A549 (cell line): ENCODE measurements at regions not wholly inside any gene's neighbourhood (a gene's known extent, or its start where the extent isn't known, plus 50 kb on each side); places are given as distances from the start of the nearest gene placed in this dataset.

Source experiments
- ATAC-seq, 2 experiments: fragments of 200-7000 bp in 1 of 2; fragments of >200 bp in 1 of 2; cut with Nextera tagmentation in 1 of 2; cut with Tn5 transposase in 1 of 2; 3 replicates each; pipeline versions ENCODE4 v1.8.0 to v1.9.1; 2018 to 2020; ENCODE audit warnings: mild to moderate bottlenecking in 1 of 2, moderate library complexity in 1 of 2
- CTCF ChIA-PET: fragments of 300-600 bp; sonication (Branson Sonifier 250); formaldehyde crosslinking; extraction: SDS; loops from one replicate; lab custom pipeline; 2021; ENCODE audit warnings: antibody characterized with exemption, inconsistent platforms; lab: Yijun Ruan, JAX
- POLR2A ChIA-PET: fragments of 350-600 bp; formaldehyde crosslinking; extraction: SDS; loops from one replicate; lab custom pipeline; 2021; ENCODE audit warnings: antibody characterized with exemption, inconsistent platforms; lab: Yijun Ruan, JAX
- DNase-seq, 2 experiments: peaks; one replicate each; pipeline versions ENCODE4 v3.0.0 to v3.0.0-alpha.2; 2011 to 2016; ENCODE audit warnings: low read depth in 1 of 2, low spot score in 1 of 2
- FAIRE-seq: peaks from 2 replicates; lab custom pipeline; 2011; peaks lifted over from hg19 to GRCh38; lab: Jason Lieb, UNC
- H3K27ac ChIP-seq, 2 experiments: fragments of >200 bp; sonication (Bioruptor Twin); formaldehyde crosslinking; 3 replicates each; pipeline ENCODE4 v1.5.1; 2016 to 2017
- H3K4me1 ChIP-seq: fragments of >200 bp; sonication (Bioruptor Twin); formaldehyde crosslinking; 3 replicates; pipeline ENCODE4 v1.6.1; 2016
- H3K4me2 ChIP-seq: fragments of >200 bp; sonication (Bioruptor Twin); formaldehyde crosslinking; 3 replicates; pipeline ENCODE4 v1.6.1; 2016
- H3K4me3 ChIP-seq: fragments of >200 bp; sonication (Bioruptor Twin); formaldehyde crosslinking; 3 replicates; pipeline ENCODE4 v1.5.1; 2016
- H3K9me3 ChIP-seq: fragments of >200 bp; sonication (Bioruptor Twin); formaldehyde crosslinking; 3 replicates; pipeline ENCODE4 v1.6.1; 2016
- CBX2 ChIP-seq: fragments of 200-600 bp; sonication (generic); IDR thresholded peaks from 2 replicates; pipeline ENCODE4 v1.6.1; 2016; ENCODE audit warnings: low read depth, mild to moderate bottlenecking, borderline replicate concordance
- CHD2 ChIP-seq: fragments of 150-350 bp; IDR thresholded peaks from 2 replicates; pipeline ENCODE4 v1.6.1; 2014; ENCODE audit warnings: low read length; ENCODE audit not compliant: partially characterized antibody
- EP300 ChIP-seq, 2 experiments: fragments of >200 bp; sonication (Bioruptor Twin); formaldehyde crosslinking; IDR thresholded peaks; 2 replicates in 1 of 2; 3 replicates in 1 of 2; pipeline ENCODE4 v1.6.1; 2016 to 2017
- ESRRA ChIP-seq: fragments of 150-350 bp; IDR thresholded peaks from 2 replicates; pipeline ENCODE4 v1.6.1; 2014; ENCODE audit warnings: mild to moderate bottlenecking, low read length, borderline replicate concordance
- HDAC2 ChIP-seq: fragments of 200-600 bp; sonication (generic); IDR thresholded peaks from 2 replicates; pipeline ENCODE4 v1.6.1; 2016
- HMGXB4 ChIP-seq: fragments of 250-450 bp; sonication (Bioruptor Pico); IDR thresholded peaks from 2 replicates; pipeline ENCODE4 v1.5.0; 2021; ENCODE audit warnings: mild to moderate bottlenecking, moderate library complexity, borderline replicate concordance
- HOXB13 ChIP-seq: fragments of 250-450 bp; sonication (Bioruptor Pico); IDR thresholded peaks from 2 replicates; pipeline ENCODE4 v1.5.0; 2020; ENCODE audit warnings: low read depth, mild to moderate bottlenecking, moderate library complexity
- JUN ChIP-seq, 2 experiments: fragments of >200 bp; sonication (Bioruptor Twin); formaldehyde crosslinking; IDR thresholded peaks; 2 replicates in 1 of 2; 3 replicates in 1 of 2; pipeline ENCODE4 v1.6.1; 2016 to 2017
- MAFK ChIP-seq: fragments of 450-650 bp; IDR thresholded peaks from 2 replicates; pipeline ENCODE4 v1.6.1; 2014; ENCODE audit not compliant: partially characterized antibody
- MAX ChIP-seq: IDR thresholded peaks from 2 replicates; pipeline ENCODE4 v1.6.1; 2012
- MYC ChIP-seq: IDR thresholded peaks from 2 replicates; pipeline ENCODE4 v1.6.1; 2012; ENCODE audit warnings: mild to moderate bottlenecking, inconsistent platforms, low read length, improper control_type of control experiment, borderline replicate concordance
- NPAS2 ChIP-seq: fragments of 250-450 bp; sonication (Bioruptor Pico); IDR thresholded peaks from 2 replicates; pipeline ENCODE4 v1.8.0; 2022; ENCODE audit warnings: mild to moderate bottlenecking, moderate library complexity, borderline replicate concordance
- PHF8 ChIP-seq: fragments of 200-600 bp; sonication (generic); IDR thresholded peaks from 2 replicates; pipeline ENCODE4 v1.6.1; 2016; ENCODE audit warnings: low read depth, mild to moderate bottlenecking, antibody characterized with exemption, moderate library complexity, borderline replicate concordance
- POLR2A ChIP-seq: IDR thresholded peaks from 2 replicates; pipeline ENCODE4 v1.6.1; 2012; ENCODE audit warnings: mild to moderate bottlenecking, low read length
- REST ChIP-seq: fragments of 200-600 bp; sonication (generic); IDR thresholded peaks from 2 replicates; pipeline ENCODE4 v1.6.1; 2016; ENCODE audit warnings: antibody characterized with exemption, mild to moderate bottlenecking, moderate library complexity
- RFX5 ChIP-seq: fragments of 450-650 bp; IDR thresholded peaks from 2 replicates; pipeline ENCODE4 v1.7.1; 2014; ENCODE audit warnings: antibody characterized with exemption, mild to moderate bottlenecking, moderate library complexity
- RNF2 ChIP-seq: fragments of 200-600 bp; sonication (generic); IDR thresholded peaks from 2 replicates; pipeline ENCODE4 v1.6.1; 2016; ENCODE audit warnings: low read depth, mild to moderate bottlenecking, antibody characterized with exemption, moderate library complexity, borderline replicate concordance
- TFCP2L1 ChIP-seq: fragments of 250-450 bp; sonication (Bioruptor Pico); IDR thresholded peaks from 2 replicates; pipeline ENCODE4 v1.5.0; 2021; ENCODE audit warnings: mild to moderate bottlenecking
- USF2 ChIP-seq: fragments of 450-650 bp; IDR thresholded peaks from 2 replicates; pipeline ENCODE4 v1.6.1; 2014; ENCODE audit warnings: antibody characterized with exemption
- ZC3H11A ChIP-seq: fragments of 450-650 bp; IDR thresholded peaks from 2 replicates; pipeline ENCODE4 v1.6.1; 2014; ENCODE audit warnings: antibody characterized with exemption, mild to moderate bottlenecking
- WGBS: methylation state at CpG from one replicate; pipeline ENCODE4 v1.1.6; 2017; ENCODE audit errors: missing lambda C conversion rate; 5-methylcytosine and 5-hydroxymethylcytosine counted together
- TF ChIP-seq, protein P1 (sequence below): fragments of >200 bp; sonication (Bioruptor Twin); formaldehyde crosslinking; IDR thresholded peaks from 3 replicates; pipeline ENCODE4 v1.5.1; 2016
- TF ChIP-seq, protein P2 (sequence below): fragments of 150-350 bp; IDR thresholded peaks from 2 replicates; pipeline ENCODE4 v1.6.1; 2014; ENCODE audit warnings: low read depth, mild to moderate bottlenecking, low read length
- TF ChIP-seq, protein P3 (sequence below): fragments of 250-450 bp; sonication (Bioruptor Pico); IDR thresholded peaks from 2 replicates; pipeline ENCODE4 v1.5.0; 2020; ENCODE audit warnings: low read depth, mild to moderate bottlenecking, moderate library complexity

DNA sequence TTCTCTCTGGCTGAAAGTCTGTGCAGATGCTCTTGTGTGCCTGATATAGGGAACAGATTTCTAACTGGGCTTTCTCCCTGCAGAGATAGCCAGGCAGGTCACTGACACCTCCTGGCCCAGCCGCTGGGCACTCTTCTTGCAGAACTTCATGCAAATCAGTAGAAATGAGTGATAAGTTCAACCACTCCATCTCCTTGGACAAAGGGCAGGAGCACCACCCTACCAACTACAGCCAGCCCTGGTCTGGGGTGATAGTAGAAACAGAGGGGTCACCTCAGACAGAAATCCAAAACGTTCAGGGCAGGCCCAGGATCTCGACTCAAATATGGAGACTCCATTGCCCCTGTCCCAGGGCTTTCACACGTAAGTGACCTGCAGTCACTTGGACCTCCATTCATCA is 917.8 kb upstream of the ZNF722 start (continued):
- TF ChIP-seq RFX5 (no peak), CBX2 (no peak), EP300 (IDR thresholded peaks at IDR 0.05) (no peak), NPAS2 (CRISPR knock-in tag) (no peak), ZC3H11A (no peak), HDAC2 (no peak), USF2 (no peak)

- Histone ChIP-seq H3K9me3 (peaks cover 39% of the 10 kb centered on the region), H3K4me1 (no peaks in the 10 kb centered on the region), H3K27ac (no peak overlapping the region), H3K4me3 (no peak overlapping the region), H3K4me2 (no peak overlapping the region)
- WGBS, result 2% methylated on average over 3 of the region's 3 CpGs
- POLR2A ChIA-PET, result no interaction called here
- no peak for ATAC-seq
- CTCF ChIA-PET, result interaction anchor here (0.6 kb wide), 1 partner anchor 10 kb away, joined by 3 read pairs; no protein-coding TSS in a partner anchor
- FAIRE-seq, result no peak
- TF ChIP-seq HOXB13 (no peak), POLR2A (no peak), MYC (no peak), CHD2 (no peak), NPAS2 (CRISPR knock-in tag) (no peak), JUN (IDR thresholded peaks at IDR 0.05) (no peak), HDAC2 (no peak), MAFK (no peak), MAX (no peak), RNF2 (no peak), HMGXB4 (CRISPR knock-in tag) (no peak), ESRRA (no peak), TFCP2L1 (CRISPR knock-in tag) (no peak), REST (no peak), PHF8 (no peak)
- TF ChIP-seq, protein P1, sequence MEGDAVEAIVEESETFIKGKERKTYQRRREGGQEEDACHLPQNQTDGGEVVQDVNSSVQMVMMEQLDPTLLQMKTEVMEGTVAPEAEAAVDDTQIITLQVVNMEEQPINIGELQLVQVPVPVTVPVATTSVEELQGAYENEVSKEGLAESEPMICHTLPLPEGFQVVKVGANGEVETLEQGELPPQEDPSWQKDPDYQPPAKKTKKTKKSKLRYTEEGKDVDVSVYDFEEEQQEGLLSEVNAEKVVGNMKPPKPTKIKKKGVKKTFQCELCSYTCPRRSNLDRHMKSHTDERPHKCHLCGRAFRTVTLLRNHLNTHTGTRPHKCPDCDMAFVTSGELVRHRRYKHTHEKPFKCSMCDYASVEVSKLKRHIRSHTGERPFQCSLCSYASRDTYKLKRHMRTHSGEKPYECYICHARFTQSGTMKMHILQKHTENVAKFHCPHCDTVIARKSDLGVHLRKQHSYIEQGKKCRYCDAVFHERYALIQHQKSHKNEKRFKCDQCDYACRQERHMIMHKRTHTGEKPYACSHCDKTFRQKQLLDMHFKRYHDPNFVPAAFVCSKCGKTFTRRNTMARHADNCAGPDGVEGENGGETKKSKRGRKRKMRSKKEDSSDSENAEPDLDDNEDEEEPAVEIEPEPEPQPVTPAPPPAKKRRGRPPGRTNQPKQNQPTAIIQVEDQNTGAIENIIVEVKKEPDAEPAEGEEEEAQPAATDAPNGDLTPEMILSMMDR, result no peak
- TF ChIP-seq, protein P2, sequence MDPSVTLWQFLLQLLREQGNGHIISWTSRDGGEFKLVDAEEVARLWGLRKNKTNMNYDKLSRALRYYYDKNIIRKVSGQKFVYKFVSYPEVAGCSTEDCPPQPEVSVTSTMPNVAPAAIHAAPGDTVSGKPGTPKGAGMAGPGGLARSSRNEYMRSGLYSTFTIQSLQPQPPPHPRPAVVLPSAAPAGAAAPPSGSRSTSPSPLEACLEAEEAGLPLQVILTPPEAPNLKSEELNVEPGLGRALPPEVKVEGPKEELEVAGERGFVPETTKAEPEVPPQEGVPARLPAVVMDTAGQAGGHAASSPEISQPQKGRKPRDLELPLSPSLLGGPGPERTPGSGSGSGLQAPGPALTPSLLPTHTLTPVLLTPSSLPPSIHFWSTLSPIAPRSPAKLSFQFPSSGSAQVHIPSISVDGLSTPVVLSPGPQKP, result no peak
- TF ChIP-seq, protein P3, sequence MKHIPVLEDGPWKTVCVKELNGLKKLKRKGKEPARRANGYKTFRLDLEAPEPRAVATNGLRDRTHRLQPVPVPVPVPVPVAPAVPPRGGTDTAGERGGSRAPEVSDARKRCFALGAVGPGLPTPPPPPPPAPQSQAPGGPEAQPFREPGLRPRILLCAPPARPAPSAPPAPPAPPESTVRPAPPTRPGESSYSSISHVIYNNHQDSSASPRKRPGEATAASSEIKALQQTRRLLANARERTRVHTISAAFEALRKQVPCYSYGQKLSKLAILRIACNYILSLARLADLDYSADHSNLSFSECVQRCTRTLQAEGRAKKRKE (CRISPR knock-in tag), result no peak
- DNase-seq, result no peak
These were observed 911.0 kb upstream of the ZNF722 start for GRCh38 chr7:63087575-63088190.
